H1 (cell line): ENCODE measurements at regions not wholly inside any gene's neighbourhood (a gene's known extent, or its start where the extent isn't known, plus 50 kb on each side); places are given as distances from the start of the nearest gene placed in this dataset.

Experiments used
- ATF2 ChIP-seq: IDR thresholded peaks from 2 replicates; pipeline ENCODE4 v1.6.1; 2012; ENCODE audit warnings: low read length, inconsistent platforms
- CBX5 ChIP-seq: fragments of 300-800, 300-1000 bp; sonication (generic); IDR thresholded peaks from 2 replicates; pipeline ENCODE4 v1.7.1; 2016; ENCODE audit warnings: antibody characterized with exemption, low read length, low read depth
- CHD2 ChIP-seq: IDR thresholded peaks from 2 replicates; pipeline ENCODE4 v1.6.1; 2012; ENCODE audit warnings: low read length, improper control_type of control experiment

- no peak for TF ChIP-seq ATF2
- TF ChIP-seq CHD2, result no peak
- TF ChIP-seq CBX5, result no peak
These were observed 284.2 kb upstream of the DACH1 start (continued) for GRCh38 chr13:72151241-72151640.
